Esophagus mucosa (tissue), 1 donor: ENCODE measurements at regions not wholly inside any gene's neighbourhood (a gene's known extent, or its start where the extent isn't known, plus 50 kb on each side); places are given as distances from the start of the nearest gene placed in this dataset.
"Not testable (repeated sequence)": the region's sequence is repeated elsewhere in the genome, so short reads cannot be mapped to it uniquely, and the experiment has no call there.

Source experiments
- ATAC-seq: fragments of 200-7000 bp; cut with Tn5 transposase; one replicate; pipeline ENCODE4 v1.9.1; 2020
- donor health status: DM: yes; HTN: yes; CAD: no.

- no peak for ATAC-seq
Measured at GRCh38 chr3:36656873-36657272, 107.5 kb downstream of the DCLK3 start.

GRCh38 chr3:36653095-36653494 lies 111.3 kb downstream of the DCLK3 start:
- peak; percentile 36 for ATAC-seq

- ATAC-seq = no peak
Measured at GRCh38 chr3:36652104-36652503, 112.2 kb downstream of the DCLK3 start.

DNA sequence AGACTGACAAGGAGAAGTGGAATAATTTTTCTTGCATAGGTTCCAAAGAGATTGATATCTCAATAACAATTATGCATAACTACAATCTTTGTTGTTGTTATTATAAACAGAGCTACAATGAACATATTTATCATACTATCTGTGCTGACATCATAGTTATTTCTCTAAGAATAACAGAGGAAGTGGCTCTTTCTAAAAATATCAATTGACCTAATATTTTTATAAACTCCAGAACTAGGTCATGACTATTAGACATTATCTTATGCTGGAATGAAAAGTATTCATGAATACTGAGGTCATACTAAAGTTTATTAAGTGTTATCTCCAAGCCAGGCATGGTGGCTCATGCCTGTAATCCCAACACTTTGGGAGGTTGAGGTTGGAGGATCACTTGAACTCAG lies 114.1 kb downstream of the DCLK3 start:
- ATAC-seq = no peak

DNA sequence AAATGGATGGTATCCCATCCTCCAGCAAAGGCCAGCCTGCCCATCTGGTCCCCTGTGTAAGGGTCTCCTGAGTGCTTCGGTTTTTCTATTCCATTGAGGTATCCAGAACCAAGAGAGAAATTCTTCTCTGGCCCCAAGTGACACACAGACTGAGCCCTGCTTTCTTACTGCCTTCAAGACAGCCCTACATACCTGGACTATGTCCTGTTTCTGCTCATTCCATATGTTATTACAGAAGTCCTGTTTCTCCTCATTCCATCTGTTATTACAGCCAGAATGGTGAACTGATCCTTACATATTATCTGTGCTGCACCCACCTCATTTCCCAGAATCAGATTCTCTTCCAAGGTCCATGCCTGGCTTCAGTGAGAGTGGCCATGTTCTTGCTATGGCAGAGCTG lies 115.2 kb downstream of the DCLK3 start:
- ATAC-seq = no peak

DNA sequence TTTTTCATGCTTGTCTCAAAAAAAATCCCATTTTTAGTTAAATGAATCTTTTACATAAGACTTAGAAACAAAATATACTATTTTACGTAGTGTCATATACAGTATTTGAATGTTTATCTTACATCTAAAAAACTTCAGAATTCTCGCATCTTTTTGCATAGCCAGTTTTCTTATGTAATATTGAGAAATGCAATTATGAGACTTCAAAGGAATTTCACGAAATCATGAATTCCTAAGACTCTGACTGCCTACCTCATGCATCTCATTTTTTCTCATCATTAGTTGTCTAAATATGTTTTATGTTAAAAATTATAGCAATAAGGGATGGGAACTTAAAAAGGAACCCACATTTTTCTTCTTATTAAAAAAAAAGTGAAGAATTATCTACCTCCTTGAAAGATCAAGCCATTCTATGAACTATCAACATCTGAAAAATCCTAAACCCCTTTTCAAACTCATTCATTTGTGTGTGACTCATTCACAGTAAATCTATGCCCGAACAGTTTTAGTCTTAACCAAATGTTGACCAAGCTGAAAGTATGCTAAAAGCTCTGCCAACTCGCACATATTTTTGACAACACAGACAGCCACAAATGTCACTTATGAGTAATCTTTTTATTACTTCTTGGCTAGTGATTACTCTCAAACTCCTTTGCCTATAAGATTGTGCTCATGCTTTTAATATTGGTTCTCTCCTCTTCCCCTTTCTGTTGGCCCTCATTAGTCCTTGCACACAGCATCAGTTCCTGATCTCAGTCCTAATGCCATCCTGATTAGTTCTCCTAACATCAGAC lies 115.9 kb downstream of the DCLK3 start:
- peak; percentile 28 for ATAC-seq

DNA sequence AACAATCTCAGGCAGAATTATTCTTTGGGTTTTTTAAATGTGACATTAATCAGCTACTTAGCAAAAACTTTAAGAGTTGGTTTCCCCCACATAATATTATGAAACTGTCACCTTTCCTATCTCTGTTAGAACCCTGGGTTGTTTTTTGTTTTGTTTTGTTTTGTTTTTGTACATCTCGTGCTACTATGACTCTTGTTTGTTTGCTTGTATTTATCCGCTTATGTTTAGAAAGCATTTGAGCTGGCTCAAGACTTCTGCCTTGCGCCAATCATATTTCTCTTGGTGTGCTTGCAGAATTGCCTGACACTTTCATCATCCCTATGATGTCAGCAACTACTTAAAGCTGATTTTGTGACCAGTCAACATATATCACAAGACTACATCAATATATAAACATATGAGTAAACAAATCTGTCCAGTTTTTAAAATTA lies 116.9 kb downstream of the DCLK3 start:
- ATAC-seq = no peak

- no peak for ATAC-seq
Measured at GRCh38 chr3:36643192-36643591, 121.2 kb downstream of the DCLK3 start.

DNA sequence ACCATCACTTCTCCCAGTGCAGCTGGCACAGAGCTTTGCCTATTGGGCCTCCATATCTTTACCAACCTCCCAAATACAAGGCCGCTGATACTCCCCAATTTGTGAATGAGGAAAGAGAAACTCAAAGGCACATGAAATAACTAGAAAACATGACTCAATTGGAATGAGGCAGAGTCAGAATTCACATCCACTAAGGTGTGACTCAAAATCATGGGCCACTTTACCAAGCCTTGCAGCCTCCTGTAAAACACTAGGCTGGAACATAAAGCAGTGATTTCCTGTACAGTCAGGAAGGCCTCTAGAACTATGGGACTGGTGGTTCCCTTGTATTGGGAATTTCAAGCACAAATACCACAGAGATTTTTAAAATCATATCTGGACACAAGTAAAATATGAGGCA lies 128.6 kb downstream of the DCLK3 start:
- peak; percentile 41 for ATAC-seq

- not testable (repeated sequence) for ATAC-seq
Measured at GRCh38 chr3:36633897-36634296, 130.5 kb downstream of the DCLK3 start.

- no peak for ATAC-seq
Measured at GRCh38 chr3:36633060-36633459, 131.3 kb downstream of the DCLK3 start.

GRCh38 chr3:36631549-36631948 lies 132.8 kb downstream of the DCLK3 start:
- ATAC-seq = no peak

GRCh38 chr3:36615861-36616260 lies 148.5 kb downstream of the DCLK3 start:
- no peak for ATAC-seq

DNA sequence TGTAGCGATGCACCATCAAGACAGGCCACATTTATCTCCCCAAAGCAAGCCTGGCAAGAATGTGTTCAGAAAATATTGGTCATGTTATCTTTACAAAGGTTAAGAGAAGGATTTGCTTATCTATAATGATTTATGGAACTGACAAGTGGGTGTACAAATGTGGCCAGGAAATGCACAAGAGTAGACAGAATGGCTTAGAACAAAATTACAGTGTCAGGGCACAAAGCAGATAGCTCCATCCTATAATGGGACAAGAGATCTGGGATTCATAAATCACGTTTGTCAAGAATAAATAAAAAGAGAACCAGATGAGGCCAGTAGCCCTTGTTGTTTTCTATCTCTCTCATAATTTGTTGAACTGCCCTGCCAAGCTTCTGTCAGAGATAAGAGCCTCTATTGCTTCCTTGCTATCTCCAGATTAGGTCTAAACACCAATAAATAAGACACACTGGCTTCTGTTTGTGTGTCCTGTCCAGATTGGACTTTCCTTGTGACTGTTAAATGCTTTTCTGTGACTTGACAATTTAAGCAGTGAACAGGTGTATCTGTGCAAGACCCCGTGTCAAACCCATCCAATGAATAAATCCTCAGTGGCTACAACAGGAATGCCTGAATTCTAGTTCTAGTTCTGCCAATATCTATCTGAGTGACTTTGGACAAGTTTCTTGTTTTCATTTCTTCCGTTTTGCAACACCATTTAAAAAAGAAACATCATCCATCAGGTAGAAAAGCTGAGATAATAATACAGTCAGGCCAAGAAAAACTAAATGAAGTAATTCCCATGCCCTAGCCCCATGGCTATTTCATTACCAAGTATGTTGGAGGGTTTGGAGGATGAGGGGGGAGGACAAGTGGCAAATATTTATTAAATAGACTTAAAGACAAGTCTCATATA lies 157.2 kb downstream of the DCLK3 start:
- no peak for ATAC-seq

DNA sequence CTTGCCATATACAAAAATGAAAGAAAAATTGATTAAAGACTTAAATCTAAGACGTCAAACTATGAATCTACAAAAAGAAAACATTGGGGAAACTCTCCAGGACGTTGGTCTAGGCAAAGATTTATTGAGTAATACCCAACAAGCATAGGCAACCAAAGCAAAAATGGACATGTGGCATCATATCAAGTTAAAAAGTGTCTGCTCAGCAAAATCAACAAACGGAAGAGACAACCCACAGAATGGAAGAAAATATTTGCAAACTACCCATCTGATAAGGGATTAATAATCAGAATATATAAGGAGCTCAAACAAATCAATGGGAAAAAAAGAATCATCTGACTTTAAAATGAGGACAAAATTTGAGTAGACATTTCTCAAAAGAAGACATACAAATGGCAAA lies 160.9 kb downstream of the DCLK3 start:
- no peak for ATAC-seq

GRCh38 chr3:36600404-36600803 lies 163.9 kb downstream of the DCLK3 start:
- ATAC-seq = no peak
